ENCODE measurements at regions not wholly inside any gene's neighbourhood (a gene's known extent, or its start where the extent isn't known, plus 50 kb on each side); places are given as distances from the start of the nearest gene placed in this dataset.

DNA sequence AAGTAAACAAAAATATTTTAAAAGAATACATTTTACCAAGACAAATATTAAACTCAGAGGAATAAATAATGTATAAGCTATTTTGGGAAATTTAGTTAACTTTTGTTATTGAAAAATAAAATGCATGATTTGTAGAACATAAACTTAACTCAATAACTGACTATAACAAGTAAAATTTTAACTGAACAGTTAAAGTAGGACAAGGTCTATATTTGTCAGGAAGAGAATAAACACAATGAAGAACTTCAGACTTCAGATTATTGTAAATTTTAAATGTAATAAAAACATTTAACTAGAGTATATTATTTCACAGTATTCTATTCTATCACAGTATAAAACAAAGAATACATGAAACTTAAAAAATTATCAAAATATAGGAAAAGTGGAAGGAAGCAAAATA, 948.8 kb upstream of the USP15 start:
- no peak for FAIRE-seq
- DNase-seq (ENCODE audit: insufficient read length, low spot score) = no peak

- FAIRE-seq (no peak), DNase-seq (ENCODE audit: insufficient read length, low spot score) (no peak)
Measured at GRCh38 chr12:61348871-61349270, 911.3 kb upstream of the USP15 start.

GRCh38 chr12:61355105-61355504, 905.1 kb upstream of the USP15 start:
- DNase-seq (ENCODE audit: insufficient read length, low spot score) (no peak), FAIRE-seq (no peak)

GRCh38 chr12:61356485-61356884, 903.7 kb upstream of the USP15 start:
- FAIRE-seq (no peak), DNase-seq (ENCODE audit: insufficient read length, low spot score) (no peak)

GRCh38 chr12:61357496-61357895, 902.7 kb upstream of the USP15 start:
- no peak for DNase-seq (ENCODE audit: insufficient read length, low spot score)
- no peak for FAIRE-seq

DNA sequence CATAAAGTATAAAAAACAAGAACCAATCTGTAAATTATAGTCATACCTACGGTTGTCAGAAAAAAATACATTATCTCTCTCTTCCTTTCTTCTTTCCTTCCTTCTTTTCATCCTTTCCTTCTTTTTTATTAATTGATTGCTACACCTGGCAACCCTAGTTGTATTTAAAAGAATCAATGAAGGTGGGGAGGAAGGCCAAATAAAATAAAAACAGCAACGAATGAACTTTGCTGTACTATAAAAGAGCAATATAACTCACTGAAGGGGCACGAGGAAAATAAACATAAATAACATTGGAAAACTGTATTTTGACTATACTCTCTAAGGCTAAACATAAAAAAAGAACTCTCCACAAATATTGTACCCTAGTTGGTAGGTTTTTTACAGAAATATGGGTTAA, 898.2 kb upstream of the USP15 start:
- no peak for DNase-seq (ENCODE audit: insufficient read length, low spot score)
- no peak for FAIRE-seq

GRCh38 chr12:61365001-61365400, 895.2 kb upstream of the USP15 start:
- FAIRE-seq = no peak
- no peak for DNase-seq (ENCODE audit: insufficient read length, low spot score)

DNA sequence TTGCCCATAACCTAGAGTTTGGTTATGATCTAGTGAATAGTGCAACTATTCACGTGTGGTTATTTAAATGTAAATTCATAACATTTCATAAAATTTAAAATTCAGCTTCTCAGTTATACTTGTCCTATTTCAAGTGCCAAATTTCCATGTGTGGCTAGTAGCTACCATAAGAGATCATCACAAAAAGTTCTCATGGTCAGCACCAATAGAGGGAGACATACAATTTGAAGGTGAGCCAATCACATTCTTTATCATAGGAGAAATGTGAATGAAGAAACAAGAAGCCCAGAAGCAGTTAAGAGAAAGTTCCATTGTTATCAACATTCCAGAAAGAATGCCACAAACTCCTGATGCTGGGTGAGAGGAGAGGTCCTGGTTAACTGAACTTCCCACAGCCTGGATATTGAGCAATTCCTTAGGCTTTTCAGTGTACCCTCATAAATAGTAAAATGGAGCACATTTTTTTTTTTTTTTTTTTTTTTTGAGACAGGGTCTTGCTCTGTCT, 892.9 kb upstream of the USP15 start:
- FAIRE-seq (no peak), DNase-seq (ENCODE audit: insufficient read length, low spot score) (no peak)

DNA sequence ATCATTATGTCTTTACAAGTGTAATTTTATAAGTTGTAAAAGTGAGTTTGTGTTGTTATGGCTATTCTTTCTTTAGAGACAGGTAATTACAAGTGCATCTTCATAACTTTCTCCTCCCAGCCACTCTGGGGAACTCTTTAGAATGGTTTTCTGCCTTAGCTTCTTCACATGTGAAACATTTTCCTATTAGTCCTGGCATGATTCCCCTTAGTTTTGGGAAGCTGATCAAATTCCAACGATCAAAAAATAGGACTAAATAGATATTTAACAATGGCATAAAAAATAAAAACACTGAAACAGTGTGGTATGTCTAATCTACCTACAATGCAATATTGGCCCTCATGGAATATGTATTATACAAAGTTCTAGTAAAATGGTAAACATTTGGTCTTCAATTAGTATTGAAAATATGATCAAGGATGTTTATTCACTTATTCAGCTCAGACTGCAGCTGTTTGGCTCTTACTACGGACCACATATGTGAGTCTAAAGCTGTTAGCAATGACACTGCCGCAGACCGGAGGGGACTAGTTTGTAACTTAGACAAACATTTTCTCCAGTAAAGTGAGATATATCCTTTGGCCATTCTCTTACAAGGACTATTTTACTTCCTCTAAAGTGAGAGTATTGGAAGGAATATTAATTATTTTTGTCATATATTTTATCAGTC, 890.8 kb upstream of the USP15 start:
- no peak for FAIRE-seq

GRCh38 chr12:61384511-61384910, 875.7 kb upstream of the USP15 start:
- no peak for DNase-seq (ENCODE audit: insufficient read length, low spot score)
- FAIRE-seq = no peak

More for the DNA sequence above, 890.8 kb upstream of the USP15 start:
- no peak for DNase-seq (ENCODE audit: insufficient read length, low spot score)

- FAIRE-seq (no peak), DNase-seq (ENCODE audit: insufficient read length, low spot score) (no peak)
Measured at GRCh38 chr12:61385771-61386170, 874.4 kb upstream of the USP15 start.

- DNase-seq (ENCODE audit: insufficient read length, low spot score) (no peak), FAIRE-seq (no peak)
Measured at GRCh38 chr12:61397668-61398067, 862.5 kb upstream of the USP15 start.

DNA sequence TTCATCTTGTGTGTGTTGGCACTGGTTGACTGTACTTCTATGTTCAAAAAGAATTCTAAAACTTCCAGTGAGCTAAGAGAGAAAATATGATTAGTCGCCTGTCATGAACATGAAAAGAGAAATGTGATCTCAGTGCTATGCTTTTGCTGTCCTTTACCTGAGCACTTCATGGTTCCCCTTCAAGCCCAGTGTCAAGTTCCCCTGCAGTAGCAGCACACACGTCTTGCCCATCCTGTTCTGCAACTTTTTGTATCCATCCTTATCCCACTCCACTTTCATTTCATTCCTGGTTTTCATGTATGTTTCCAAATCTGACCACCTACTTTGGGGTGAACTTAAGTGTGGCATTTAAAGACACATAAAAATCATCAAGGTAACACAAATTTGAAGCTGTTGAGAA, 848.0 kb upstream of the USP15 start:
- no peak for FAIRE-seq
- no peak for DNase-seq (ENCODE audit: insufficient read length, low spot score)

GRCh38 chr12:61414470-61414869, 845.7 kb upstream of the USP15 start:
- FAIRE-seq (no peak), DNase-seq (ENCODE audit: insufficient read length, low spot score) (no peak)

GRCh38 chr12:61422786-61423185, 837.4 kb upstream of the USP15 start:
- FAIRE-seq = no peak
- no peak for DNase-seq (ENCODE audit: insufficient read length, low spot score)

- DNase-seq (ENCODE audit: insufficient read length, low spot score) (no peak), FAIRE-seq (no peak)
Measured at GRCh38 chr12:61452076-61452475, 808.1 kb upstream of the USP15 start.

DNA sequence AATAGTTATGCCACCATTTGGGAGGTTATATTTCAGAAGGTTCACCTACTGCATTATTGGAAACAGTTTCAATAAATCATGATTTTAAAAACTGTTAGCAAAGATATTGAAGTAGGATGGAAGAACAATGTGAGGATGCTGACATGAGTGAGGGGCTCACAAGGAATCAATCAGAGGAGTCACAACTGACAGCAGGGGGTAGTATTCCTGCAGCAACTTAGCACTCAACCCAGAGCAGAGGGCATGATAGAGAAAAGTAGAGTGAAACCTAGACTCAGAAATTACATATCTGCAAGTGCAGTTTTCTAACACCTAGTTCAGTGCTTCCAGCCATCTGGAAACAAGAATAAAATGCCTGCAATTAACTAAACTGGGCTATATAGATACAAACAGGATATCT, 772.5 kb upstream of the USP15 start:
- FAIRE-seq = no peak

GRCh38 chr12:61490526-61491498, 769.4 kb upstream of the USP15 start:
- FAIRE-seq (no peak), DNase-seq (ENCODE audit: insufficient read length, low spot score) (no peak)

More for the DNA sequence above, 772.5 kb upstream of the USP15 start:
- DNase-seq (ENCODE audit: insufficient read length, low spot score) = no peak

DNA sequence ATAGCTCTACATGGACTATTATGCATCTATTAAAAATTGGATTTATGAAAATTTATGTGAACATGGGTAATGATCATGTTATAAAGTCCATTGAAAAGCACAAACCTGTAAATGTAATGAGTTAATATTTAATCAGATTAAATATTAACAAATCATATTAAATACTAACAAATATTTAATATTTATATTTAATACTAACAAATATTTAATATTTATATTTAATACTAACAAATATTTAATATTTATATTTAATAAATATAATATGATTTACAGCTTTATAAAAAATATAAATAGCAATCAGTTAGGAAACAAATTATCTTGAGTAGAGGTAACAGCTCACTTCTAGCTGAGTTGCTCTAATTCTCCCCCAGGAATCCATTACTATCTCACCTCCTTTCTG, 758.0 kb upstream of the USP15 start:
- no peak for DNase-seq (ENCODE audit: insufficient read length, low spot score)
- no peak for FAIRE-seq

DNA sequence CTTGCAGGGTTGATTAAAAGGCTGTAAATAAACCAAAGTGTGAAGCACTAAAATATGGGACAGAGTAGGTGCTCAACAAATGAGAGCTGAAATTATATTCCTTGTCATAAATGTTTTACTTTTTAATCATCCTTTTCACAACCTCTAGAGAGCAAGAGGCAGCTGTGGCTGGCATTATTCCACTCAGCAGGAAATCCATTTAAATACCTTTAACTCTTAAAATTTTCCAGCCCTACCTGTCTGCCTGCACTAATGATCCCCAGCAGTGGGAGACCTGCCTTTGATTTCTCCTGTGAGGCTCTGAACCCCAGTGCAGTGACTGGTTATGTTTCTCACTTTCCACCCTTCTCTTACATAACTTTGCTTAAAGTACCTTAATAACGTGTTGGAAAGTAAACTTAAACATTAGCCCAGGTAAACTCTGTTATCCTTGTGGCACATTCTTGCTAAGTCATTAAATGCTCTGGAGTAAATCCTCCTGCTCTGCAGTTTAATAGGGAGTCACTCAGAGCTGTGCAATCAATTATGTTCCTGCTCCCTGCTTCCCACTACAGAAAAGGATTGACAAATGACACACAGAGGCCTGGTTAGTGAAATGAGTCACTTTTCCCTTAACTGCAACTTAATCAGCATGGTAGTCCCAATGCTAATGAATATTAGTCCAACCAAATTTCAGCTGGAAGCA, 755.7 kb upstream of the USP15 start:
- no peak for DNase-seq (ENCODE audit: insufficient read length, low spot score)
- no peak for FAIRE-seq

DNA sequence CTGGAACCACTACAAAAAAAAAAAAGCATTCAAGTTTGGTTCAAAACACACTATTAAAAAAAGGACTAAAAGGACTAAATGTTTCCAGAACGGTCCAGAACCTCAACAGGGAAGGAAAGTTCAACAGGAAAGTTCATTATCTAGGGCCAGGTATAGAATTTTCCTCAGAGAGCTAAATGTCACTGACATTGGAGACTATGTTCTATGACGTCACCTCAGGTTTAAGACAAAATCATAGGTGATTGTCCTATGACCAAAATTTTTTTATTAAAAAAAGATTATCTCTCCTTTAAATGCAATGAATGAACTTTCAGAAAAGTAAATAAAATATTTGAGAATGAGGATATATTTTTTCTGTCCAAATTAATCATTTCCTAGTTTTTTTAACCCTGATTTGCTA, 746.7 kb upstream of the USP15 start:
- no peak for FAIRE-seq
- DNase-seq (ENCODE audit: insufficient read length, low spot score) = no peak

Measured in HTR-8/SVneo (cell line).